NCI-H1694 treated with DMSO at 0.1 percent for 48 hours (cell line): ENCODE measurements at regions not wholly inside any gene's neighbourhood (a gene's known extent, or its start where the extent isn't known, plus 50 kb on each side); places are given as distances from the start of the nearest gene placed in this dataset.
"Not testable (repeated sequence)": the region's sequence is repeated elsewhere in the genome, so short reads cannot be mapped to it uniquely, and the experiment has no call there.

ENCODE experiments used
- DNase-seq: peaks from one replicate; lab custom pipeline; 2025; lab: John Stamatoyannopoulos, UW

DNA sequence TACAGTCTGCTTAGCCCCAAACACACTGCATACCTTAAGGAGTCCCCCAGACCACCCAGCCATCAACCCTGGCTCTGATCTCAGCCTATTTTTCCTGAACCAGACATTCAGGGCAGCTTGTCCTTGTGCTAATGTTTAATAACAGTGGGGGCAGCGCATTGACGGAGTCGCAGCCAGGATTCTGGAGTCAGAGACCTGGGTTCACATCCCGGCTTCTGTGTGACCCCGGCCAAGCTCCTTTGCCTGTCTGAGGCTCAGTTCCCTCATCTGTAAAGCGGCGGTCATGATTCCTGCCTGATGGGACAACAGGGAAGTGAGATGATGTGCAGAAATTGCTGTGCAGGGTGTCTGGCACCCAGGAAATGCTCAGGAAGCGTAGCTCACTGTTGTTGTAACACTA, 63.1 kb downstream of the MATN1 start:
- no peak for DNase-seq

DNA sequence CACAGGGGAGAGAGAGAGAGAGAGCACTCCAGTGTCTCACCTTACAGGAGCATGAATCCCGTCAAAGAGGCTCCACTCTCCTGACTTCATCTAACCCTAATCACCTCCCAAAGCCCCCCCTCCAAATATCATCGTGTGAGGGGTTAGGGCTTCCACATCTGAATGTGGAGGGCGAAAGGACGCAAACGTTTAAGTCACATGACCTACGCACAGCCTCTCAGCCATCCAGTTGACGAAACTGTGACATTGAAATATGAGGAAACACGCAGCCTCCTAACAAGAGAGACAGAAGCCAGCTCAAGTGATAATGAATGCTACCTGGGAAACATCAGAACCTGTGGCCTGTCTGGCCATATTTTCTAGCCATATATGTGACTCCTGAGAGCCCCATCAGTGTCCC, 63.7 kb downstream of the MATN1 start:
- no peak for DNase-seq

DNA sequence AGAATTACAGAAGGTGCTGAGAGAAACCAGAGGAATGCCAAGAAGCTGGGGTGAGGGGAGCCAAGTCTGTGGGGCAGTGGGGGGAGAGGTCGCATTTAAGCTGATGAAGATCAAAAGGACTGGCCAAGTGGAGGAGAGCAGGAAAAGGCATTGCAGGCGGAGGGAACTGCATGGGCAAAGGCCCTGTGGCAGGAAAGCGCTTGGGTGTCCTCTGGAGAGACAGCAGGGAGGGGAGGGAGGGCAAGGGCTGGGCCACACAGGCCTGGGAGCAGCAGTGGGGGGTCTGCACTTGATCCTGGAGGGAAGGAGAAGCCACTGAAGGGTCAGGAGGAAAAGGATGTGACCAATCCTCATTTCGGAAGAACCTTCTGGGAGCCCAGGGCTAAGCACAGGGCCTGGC, 65.0 kb downstream of the MATN1 start:
- DNase-seq = not testable (repeated sequence)

DNA sequence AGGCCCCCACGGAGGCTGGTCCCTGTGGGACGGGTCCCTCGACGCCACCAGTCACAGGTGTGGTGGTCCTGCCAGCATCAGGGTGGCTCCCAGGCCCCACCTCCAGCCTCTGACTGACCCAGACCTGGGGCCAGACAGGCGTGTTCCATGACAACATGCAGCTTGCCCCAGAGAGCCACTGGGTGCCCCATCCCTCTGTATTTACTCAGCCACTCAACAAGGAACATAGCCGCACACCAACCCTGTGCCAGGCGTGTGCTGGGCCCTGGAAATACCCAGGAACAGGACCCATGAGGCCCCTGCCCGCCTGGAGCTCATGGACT, 65.4 kb downstream of the MATN1 start:
- no peak for DNase-seq

DNA sequence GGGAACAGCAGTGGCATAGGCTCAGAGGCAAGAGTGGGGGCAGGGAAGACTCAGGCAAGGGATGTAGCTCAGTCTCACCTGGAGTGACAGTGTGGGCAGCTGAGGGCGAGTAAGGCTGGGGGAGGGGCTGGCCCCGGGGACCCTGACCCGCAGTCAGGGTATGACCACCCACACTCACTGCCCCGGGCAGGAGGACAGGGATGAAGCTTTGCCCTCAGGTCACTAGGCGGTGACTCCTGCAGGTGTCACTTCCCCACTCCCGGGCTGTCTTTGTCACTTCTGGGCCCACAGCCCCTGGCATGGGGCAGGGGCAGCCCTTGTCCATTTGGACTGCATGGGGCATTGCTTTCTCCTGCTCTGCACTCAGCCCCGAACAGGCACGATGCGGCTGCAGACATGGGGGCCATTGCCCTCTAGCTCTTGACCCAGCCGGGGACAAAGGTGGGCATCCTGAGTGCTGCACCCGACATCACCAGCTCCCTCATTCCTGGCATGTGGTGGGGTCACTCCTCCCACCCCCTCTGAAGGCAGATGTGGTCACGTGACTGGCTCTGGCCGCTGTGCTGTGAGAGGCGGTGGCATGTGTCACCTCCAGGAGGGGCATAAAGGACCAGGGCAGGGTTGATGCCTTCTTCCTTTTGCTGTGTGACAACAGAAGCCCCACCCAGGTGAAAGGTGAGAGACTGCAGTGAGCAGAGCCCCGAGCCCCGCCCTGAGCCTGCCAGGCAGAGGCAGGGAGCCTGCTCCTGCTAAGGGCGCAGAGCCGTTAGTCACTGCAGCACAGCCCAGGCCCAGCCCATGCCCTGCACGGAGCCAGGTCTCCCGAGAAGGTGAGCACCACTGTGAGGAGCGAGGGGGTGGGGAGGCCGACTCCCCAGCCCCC, 66.0 kb downstream of the MATN1 start:
- no peak for DNase-seq

DNA sequence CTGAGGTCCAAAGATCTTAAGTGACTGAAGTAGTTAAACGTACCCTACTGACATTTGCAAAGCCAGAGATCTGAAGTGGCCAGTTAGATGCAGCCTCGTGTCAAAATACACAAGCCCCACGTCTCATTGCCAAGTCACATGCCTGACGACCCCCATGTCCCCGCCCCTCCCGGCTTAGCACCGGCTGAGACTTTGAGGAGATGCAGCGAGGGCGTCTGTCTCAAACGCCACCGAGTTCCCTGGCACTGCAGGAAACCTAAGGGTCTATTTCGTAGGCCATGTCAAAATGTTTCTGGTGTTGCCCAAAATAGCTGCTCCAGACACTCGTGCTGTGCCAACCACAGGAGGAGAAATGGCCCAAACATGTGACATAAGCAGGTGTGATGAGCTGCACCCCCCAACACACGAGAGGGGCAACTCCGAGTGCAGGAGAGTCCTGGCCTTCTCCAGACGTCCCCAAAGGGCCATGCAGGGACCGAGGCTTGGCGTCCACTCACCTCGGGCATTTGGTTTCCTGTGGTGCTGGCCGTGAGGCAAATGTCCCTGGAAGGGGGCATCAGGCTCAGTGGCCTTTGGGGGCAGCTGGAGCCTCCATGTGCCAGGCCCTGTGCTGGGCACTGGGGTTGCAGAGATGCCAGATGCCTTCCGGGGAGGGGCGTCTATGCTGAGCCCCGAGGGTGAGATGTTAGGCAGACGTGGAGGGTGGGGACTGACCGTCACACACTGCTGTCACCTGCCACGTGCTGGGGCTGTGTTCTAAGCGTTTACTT, 67.0 kb downstream of the MATN1 start:
- no peak for DNase-seq

DNA sequence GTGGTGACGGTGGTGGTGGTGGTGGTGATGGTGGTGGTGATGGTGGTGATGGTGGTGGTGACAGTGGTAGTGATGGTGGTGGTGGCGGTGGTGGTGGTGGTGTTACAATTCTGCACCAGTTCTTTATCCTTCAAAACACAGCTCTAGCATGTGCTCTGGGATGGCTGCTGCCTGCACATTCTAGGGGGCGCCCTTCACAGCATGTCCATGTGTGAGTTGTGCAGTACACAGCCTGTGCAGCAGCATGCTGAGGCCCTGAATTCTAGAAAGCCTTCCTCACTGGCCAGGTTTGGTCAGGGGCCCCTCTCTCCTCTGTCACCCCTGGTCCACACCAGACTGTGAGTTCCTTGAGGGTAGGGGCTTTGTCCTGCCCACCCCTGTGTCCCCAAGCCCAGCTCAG, 67.7 kb downstream of the MATN1 start:
- DNase-seq = no peak

DNA sequence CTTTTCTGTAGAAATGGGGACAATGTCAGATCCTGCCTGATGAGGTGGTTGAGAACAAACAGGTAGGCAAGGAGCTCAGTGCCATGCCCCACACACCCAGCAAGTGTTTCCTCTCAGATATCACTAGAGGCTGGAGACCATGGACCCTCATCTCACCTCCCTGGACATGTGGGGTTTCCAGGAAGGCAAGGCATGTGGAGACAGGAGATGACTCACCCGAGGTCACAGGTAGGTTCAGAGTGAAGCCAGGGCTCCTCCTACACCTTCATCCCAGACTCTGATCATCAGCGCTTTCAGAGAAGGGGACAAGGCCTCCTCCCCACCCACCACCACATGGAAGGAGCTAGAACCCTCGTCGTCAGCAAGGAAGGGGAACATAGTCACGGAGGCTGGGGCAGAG, 69.2 kb downstream of the MATN1 start:
- no peak for DNase-seq

DNA sequence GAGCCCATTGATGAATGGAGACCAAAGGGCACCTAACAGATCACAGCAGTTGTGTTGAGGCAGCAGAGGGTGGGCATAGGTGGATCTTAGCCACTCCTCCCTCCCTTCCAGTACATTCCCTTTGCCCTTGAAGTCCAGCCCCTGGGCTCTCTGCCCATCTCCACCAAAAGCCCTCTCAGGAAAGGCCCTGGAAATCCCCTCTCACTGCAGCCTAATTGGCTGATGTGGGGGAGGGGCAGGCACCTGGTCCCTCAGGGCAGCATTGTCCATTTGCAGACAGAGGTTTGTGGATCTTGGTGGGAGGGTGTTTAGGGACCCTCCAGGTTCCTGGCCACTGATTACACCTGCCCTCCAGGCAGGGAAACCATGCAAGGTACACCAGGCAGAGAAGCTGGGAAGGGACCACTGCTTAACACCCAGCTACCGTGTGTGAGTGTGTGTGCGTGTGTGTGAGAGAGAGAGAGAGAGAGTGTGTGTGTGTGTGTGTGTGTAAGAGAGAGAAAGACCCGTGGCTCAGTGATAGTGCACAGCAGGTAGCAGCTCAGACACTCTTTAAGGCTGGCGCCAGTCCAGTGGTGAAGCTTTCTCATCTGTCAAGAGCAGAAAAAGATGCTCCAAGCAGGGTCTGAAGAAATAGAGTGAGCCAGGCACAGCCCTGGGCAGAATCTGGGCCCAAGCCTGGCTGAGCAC, 71.1 kb downstream of the MATN1 start:
- no peak for DNase-seq

DNA sequence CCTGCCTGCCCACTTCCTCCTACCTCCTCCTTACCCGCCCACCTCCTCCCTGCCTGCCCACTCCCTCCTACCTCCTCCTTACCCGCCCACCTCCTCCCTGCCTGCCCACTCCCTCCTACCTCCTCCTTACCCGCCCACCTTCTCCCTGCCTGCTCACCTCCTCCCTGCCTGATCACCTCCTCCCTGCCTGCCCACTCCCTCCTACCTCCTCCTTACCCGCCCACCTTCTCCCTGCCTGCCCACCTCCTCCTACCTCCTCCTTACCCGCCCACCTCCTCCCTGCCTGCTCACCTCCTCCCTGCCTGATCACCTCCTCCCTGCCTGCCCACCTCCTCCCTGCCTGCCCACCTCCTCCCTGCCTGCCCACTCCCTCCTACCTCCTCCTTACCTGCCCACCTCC, 72.0 kb downstream of the MATN1 start:
- not testable (repeated sequence) for DNase-seq

DNA sequence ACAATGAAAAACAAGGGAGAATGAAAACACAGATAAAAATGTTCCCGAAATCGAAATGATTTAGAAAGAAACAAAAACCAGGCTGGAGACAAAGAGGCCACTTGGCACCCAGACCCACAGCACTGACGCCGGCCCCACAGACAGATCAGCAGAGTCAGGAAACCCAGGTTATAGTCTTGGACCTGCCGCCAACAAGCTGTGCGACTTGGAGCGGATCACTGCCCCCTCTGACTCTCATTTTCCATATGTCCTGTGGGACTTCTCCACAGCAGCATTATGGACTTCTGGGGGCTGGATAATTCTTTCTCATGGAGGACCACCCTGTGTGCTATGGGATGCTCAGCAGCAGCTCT, 72.4 kb downstream of the MATN1 start:
- DNase-seq = no peak

DNA sequence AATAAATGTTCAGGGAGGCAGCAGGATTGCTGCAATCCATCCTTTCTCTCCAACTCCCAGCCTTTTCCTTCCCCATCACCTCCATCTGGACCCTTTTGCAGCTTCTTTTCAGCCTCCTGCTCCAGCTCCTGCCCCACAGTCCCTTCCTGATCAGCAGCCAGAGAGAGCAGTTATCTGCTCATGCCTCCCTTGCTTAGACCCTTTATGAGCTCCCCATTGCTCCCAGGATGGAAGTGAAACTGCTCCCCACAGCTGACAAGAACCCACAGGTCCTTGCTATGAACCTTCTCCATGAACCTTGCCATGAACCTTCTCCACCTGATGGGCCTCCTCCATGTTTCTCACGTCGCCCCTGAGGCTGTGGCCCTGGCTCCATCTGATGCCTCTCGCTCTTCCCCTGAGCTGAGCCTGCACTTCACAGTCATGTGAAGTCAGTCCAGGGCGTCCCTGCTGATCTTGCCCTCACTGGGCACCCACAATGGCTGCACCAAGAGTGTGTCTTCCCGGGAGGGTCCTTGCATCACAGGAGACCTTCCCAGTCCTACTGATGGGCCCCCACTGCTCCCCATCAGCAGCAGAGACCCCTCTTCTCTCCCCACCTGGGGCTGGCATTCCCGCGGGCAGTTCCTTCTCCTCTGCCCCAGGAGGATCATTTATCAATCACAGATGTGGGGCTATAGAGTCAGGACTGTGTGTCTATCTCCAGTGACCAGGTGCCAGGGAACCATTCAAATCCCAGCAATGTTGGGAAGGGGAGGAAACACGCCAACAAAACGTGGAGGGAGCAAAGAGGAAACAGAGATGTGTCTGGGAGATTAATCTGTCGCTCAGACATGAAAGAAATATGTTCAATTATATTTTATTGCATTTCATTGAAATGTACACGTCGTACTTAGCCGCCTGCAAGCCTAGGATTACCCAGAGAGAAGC, 73.1 kb downstream of the MATN1 start:
- DNase-seq = no peak

DNA sequence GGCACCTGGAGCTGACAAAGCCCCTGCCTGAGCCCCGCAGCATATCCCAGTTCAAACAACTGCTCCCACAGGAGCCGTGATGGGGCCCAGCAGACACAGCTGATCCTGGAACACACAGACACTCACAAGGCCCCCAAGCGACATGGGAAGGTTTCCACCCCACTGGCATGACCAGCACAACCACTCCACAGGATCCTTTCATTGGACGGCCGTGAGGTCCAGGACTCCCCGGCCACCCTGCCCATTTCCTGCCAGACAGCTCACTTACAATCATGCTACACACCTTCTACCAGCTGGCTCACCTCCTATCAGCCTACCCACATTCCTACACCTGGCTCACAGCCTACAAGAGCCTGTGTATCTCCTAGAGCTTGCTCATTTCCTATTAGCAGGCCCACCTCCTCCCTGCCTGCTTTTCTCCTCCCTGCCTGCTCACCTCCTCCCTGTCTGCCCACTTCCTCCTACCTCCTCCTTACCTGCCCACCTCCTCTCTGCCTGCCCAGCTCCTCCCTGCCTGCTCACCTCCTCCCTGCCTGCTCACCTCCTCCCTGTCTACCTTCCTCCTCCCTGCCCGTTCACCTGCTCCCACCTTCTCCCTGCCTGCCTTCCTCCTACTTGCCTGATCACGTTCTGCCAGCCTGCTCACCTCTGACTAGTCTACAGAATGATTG, 73.9 kb downstream of the MATN1 start:
- DNase-seq = no peak

DNA sequence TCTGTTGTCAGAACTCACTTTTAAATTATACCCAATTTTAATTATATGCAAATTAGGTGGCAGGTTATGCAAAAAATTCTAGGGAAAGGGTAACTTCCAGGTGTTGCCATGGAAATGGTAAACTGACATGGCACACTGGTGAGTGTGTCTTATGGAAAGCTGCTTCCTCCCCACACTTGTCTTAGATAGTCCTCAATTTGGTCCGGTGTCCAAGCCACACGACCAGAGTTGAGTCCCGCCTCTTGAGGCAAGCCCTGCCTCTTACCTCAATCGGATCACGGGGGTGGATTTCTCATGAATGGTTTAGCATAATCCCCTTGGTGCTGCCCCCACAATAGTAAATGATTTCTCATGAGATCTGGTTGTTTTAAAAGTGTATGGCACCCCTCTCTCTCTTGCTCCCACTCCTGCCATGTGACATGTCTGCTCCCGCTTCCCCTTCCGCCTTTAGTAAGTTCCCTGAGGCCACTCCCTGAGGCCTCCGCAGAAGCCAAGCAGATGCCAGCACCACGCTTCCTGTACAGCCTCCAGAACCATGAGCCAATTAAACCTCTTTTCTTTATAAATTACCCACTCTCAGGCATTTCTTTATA, 74.9 kb downstream of the MATN1 start:
- no peak for DNase-seq

DNA sequence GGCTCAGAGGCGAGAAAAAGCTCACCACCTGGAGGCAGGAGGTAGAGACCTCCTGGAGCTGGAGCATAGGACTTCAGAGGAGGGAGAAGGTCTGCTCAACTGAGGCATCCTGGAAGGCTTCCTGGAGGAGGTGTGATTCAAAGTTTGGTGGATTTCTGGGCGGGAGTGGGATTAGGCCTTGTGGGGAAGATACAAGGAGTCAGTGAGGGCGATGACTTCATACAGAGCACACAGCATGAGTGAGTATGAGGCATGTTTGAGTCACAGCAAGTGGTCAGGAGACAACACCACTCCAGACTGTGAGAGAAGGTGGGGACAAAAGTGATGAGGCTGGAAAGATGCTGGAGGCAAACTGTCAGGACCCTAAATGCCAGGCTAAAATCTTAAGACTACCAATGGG, 77.6 kb downstream of the MATN1 start:
- DNase-seq = no peak

DNA sequence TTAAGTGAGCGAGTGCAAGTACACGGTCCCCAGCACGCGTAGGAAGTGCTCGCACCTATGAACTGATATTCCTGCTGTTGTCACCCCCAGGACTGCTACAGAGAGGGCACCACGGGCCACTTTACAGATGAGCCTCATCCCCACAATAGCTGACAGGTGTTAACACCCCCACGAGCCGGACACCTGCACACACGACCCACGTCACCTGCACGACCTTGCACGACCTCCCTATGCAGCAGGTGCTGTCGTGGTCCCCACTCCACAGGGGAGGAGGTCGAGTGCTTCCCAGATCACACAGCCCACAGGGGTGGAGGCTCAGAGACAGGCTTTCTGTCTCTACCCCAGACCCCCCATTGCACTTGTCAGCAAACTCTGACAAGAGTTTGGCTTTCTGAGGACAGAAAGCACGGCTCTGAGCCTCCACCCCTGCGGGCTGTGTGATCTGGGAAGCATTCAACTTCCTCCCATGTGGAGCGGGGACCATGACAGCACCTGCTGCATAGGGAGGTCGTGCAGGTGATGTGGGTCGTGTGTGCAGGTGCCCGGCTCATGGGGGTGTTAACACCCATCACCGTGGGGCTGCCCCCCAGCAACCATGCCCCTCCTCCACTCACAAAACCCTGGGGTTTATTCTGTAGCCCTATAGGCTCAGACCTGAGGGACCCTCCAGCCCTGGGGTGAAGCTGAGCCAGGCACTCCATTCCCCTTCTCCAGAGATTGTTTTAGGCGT, 80.8 kb downstream of the MATN1 start:
- no peak for DNase-seq

DNA sequence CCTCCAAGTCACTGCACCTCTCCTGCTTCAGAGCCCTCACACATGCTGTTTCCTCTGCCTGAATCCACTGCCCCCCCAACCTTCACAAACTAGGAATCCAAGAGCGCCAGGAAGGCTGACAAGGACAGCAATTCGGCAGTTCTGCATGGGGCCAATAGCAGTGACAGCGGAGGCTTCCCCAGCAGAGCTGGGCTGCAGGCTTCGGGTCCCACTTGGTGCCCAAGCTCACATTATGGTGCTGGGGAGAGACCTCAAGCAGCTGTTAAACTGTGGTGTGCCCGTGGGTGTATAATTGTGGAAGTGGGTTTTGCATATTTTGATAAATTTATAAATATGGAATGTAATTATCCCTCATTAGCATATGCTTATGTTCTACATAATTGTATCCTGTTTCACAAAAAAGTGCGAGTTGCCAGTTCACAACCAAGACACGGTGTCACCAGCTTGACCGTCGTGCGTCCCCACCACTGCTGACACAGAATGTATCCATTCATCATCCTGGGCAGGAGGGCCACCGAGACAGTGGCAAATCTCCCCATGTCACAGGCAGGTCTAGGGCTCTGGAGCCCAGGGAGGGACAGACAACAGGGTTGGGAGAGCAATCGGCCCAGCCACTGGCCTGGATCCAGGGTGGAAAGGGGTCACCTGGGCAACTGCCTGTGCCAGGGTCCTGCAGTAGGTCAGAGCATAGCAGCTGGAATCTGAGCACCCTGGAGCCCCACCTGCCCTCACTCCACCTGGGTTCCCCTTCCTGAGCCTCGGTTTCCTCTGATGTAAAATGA, 81.6 kb downstream of the MATN1 start:
- DNase-seq = no peak

DNA sequence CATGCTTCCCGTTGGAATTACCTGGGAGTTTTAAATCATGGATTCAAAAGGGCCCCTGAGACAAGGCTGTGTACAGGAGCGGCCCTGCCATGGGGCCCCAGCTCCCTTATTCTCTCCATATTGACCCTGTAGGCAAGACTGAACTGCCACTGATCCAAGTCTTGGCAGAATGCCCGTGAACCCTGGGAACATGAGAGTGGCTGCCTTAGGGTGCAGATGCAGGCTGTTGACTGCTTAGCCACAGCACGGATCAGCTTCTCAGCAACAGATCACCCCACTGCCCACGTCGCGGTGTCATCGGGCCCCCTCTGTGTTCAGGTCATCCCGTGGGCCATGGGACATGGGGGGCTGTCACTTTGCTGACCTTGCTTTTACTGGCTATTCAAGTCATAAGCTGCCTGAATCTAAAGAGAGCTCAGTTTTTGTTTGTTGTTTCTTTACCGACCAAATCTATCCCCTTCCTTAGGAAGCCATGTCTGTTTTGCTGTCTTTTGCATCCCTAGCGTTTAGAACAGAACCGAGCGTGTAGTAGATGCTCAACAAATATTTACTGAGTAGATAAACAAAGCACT, 83.4 kb downstream of the MATN1 start:
- DNase-seq = no peak

DNA sequence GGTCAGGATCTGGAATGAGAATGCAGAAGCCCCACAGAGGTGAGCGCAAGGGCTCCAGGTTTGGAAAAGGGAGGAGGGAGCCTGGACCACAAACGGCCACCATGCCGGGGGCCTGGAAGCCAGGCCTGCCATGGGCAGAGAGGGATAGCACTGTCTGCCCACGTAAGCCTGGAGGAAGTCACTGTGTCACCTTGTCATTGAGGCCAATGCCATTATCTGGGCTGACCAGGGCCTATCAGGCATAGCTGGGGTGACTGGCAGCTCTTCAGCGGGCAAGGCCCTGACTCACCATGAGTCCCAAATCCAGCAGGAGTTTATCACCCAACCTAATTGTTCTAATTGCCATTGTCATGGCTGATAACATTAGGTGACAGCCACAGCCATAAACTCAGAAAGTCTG, 84.6 kb downstream of the MATN1 start:
- no peak for DNase-seq
